ENCODE measurements at regions not wholly inside any gene's neighbourhood (a gene's known extent, or its start where the extent isn't known, plus 50 kb on each side); places are given as distances from the start of the nearest gene placed in this dataset.

DNA sequence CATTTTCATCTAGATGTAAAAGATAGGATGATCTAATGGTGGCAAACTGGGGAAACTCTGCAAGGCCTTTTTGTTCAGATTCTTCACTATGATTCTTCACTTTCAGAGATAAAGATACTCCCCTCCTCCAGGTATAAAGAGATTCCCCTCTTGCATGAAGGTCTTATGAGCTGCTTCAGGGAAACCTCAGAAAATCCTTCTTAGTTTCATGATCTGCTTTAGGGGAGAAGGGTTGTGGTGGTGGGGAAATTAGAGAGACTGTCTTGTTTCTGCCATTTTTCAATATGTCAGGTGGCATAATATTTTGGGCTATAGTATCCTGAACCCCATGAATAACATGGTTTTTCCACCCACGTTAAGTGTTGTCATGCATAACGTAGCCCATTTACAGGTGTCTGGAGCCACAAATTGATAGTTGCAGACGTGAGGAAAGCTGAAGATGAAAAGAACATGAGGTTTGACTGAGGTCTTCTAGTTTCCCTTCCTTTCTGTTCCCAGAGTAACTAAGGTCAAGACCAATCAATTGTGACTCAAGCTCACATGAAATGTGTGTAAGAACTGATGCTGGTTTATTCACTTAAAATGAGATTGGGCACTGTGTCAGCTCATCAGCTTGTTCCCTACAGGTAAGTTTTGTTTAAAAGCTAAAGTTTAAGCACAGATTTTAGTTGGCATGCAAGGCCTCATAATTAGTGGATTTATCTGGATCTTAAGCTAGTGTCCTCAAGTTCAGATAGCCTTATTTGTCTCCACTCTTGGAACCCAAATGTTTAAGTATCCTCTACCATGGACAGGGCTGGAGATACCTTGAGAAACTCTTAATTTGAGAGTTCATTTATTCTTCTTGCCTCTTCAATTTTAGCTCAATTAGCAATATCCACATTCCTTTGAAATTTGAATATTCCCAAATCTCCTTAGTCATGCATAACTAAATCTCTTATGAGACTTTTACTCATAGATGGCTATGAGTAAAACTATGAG lies 304.5 kb upstream of the FANCL start:
- H3K27ac ChIP-seq (ENCODE audit: low read length) = no peak overlapping the region
- H3K4me3 ChIP-seq (ENCODE audit: low read length in 2 of 2) = no peak overlapping the region
- H3K4me1 ChIP-seq (ENCODE audit: control insufficient read depth, insufficient read depth, low read length) = no peaks in the 10 kb centered on the region
- H3K36me3 ChIP-seq (ENCODE audit: control insufficient read depth in 2 of 2, insufficient read depth in 2 of 2, low read length in 2 of 2) = no peaks in the 10 kb centered on the region
- H3K9me3 ChIP-seq (ENCODE audit: control insufficient read depth in 2 of 2, low read length in 2 of 2) = no peaks in the 10 kb centered on the region
- no peaks in the 10 kb centered on the region for H3K27me3 ChIP-seq (ENCODE audit: control insufficient read depth in 1 of 2, insufficient read depth in 2 of 2, low read length in 2 of 2)
- H3K9ac ChIP-seq (ENCODE audit: low read length in 2 of 2) = no peak overlapping the region

DNA sequence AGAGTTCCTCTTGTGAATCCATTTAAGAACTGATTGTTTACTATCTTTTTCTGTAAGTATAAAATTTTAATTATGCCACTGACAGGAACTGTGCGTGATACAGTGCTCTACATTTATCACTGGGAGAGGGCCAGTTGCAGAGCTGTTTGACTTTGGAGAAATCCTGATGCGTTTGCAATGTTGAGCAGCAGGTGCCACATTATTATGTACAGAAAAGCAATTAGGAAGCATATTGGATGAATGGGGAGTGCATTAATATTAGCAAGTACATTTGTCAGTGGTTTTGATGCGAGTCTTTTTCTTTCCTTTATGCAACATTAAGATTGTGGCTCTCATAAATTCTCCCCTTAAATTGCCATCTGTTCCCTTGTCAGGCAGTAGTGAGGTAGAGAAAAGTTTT lies 302.3 kb upstream of the FANCL start:
- no peak overlapping the region for H3K27ac ChIP-seq (ENCODE audit: low read length)
- H3K4me3 ChIP-seq (ENCODE audit: low read length in 2 of 2) = no peak overlapping the region
- no peak overlapping the region for H3K9ac ChIP-seq (ENCODE audit: low read length in 2 of 2)
- H3K4me1 ChIP-seq (ENCODE audit: control insufficient read depth, insufficient read depth, low read length) = no peaks in the 10 kb centered on the region
- H3K27me3 ChIP-seq (ENCODE audit: control insufficient read depth in 1 of 2, insufficient read depth in 2 of 2, low read length in 2 of 2) = no peaks in the 10 kb centered on the region
- H3K36me3 ChIP-seq (ENCODE audit: control insufficient read depth in 2 of 2, insufficient read depth in 2 of 2, low read length in 2 of 2) = no peaks in the 10 kb centered on the region
- no peaks in the 10 kb centered on the region for H3K9me3 ChIP-seq (ENCODE audit: control insufficient read depth in 2 of 2, low read length in 2 of 2)

DNA sequence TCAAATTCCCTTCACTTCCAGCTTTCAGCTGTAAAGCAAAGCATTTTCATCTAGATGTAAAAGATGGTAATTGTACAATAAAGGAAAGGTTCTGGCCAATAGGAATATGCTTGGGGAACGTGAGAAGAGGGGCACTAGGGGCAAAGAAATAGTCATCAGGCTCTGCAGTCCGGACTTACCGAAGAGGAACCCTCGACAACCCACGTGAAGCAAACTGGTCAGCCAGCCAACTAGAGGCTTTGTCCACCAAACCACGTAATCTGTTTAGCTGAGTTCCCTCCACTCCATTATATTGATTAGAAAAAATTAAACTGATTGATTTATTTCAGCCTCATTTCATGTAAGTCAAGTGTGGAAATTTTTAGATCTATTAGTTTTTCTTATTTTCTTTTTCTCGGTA lies 300.4 kb upstream of the FANCL start:
- H3K27me3 ChIP-seq (ENCODE audit: control insufficient read depth in 1 of 2, insufficient read depth in 2 of 2, low read length in 2 of 2) = no peaks in the 10 kb centered on the region
- H3K36me3 ChIP-seq (ENCODE audit: control insufficient read depth in 2 of 2, insufficient read depth in 2 of 2, low read length in 2 of 2) = no peaks in the 10 kb centered on the region
- H3K4me1 ChIP-seq (ENCODE audit: control insufficient read depth, insufficient read depth, low read length) = no peaks in the 10 kb centered on the region
- H3K27ac ChIP-seq (ENCODE audit: low read length) = no peak overlapping the region
- H3K4me3 ChIP-seq (ENCODE audit: low read length in 2 of 2) = no peak overlapping the region
- H3K9me3 ChIP-seq (ENCODE audit: control insufficient read depth in 2 of 2, low read length in 2 of 2) = no peaks in the 10 kb centered on the region
- no peak overlapping the region for H3K9ac ChIP-seq (ENCODE audit: low read length in 2 of 2)

DNA sequence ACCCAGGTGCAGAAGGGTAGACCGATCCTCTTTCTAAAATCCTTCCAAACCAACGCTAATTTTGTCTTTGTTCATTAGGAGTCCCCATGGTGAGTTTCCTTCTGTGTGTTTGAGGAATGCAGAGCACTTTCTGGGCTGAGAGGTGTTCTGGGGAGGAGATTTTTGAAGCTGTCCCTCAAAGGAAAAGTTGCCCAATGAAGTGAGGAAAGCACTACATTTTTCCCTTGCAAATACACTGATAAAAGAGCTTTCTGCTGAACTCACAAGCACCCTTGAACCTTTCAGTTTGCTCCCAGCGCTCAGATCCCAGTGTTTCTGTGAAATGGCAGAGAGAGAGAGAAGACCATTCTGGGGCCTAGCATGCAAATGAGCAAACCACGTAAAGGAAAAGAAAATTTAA lies 299.6 kb upstream of the FANCL start:
- no peaks in the 10 kb centered on the region for H3K4me1 ChIP-seq (ENCODE audit: control insufficient read depth, insufficient read depth, low read length)
- H3K9ac ChIP-seq (ENCODE audit: low read length in 2 of 2) = no peak overlapping the region
- no peaks in the 10 kb centered on the region for H3K36me3 ChIP-seq (ENCODE audit: control insufficient read depth in 2 of 2, insufficient read depth in 2 of 2, low read length in 2 of 2)
- no peak overlapping the region for H3K27ac ChIP-seq (ENCODE audit: low read length)
- H3K9me3 ChIP-seq (ENCODE audit: control insufficient read depth in 2 of 2, low read length in 2 of 2) = no peaks in the 10 kb centered on the region
- H3K4me3 ChIP-seq (ENCODE audit: low read length in 2 of 2) = no peak overlapping the region
- H3K27me3 ChIP-seq (ENCODE audit: control insufficient read depth in 1 of 2, insufficient read depth in 2 of 2, low read length in 2 of 2) = no peaks in the 10 kb centered on the region

DNA sequence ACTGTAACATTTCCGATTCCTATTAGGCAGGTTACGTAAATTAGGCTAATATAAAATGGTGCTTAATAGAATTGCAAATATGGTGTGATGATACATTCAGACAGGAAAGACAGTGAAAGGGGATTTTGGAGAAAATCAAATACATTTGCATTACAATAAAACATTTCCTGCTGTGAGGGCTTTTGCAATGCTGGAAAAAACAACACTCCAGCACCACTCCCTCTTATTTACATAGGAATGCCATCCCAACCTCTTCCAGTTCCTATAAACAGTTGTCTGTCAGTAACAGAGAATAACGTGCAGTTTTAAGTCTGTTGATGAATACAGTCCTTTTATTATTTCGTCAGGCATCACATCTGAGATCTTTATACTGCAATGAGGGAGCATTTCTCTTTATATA lies 298.8 kb upstream of the FANCL start:
- no peak overlapping the region for H3K4me3 ChIP-seq (ENCODE audit: low read length in 2 of 2)
- H3K27ac ChIP-seq (ENCODE audit: low read length) = no peak overlapping the region
- no peaks in the 10 kb centered on the region for H3K9me3 ChIP-seq (ENCODE audit: control insufficient read depth in 2 of 2, low read length in 2 of 2)
- H3K4me1 ChIP-seq (ENCODE audit: control insufficient read depth, insufficient read depth, low read length) = no peaks in the 10 kb centered on the region
- H3K9ac ChIP-seq (ENCODE audit: low read length in 2 of 2) = no peak overlapping the region
- no peaks in the 10 kb centered on the region for H3K36me3 ChIP-seq (ENCODE audit: control insufficient read depth in 2 of 2, insufficient read depth in 2 of 2, low read length in 2 of 2)
- H3K27me3 ChIP-seq (ENCODE audit: control insufficient read depth in 1 of 2, insufficient read depth in 2 of 2, low read length in 2 of 2) = no peaks in the 10 kb centered on the region

DNA sequence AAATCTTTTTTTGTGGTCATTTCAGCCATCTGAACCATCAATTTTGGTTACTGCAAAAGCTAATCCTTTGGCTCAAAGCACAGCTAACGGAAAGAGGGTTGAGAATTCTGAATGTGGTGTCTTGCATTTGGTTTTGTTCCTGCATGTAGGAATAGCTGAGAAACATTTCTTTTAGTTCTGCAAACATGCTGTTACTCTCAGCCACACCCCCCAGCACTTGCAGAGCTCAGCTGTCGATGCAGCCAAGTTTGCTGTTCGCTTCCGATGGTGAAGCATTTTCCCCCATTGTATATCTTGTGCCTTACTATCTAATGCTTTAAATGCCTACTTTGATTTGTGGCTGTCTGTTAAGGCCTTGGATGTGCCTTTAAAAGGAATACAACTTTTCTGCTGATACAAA lies 294.9 kb upstream of the FANCL start:
- Histone ChIP-seq H3K9me3 (ENCODE audit: control insufficient read depth in 2 of 2, low read length in 2 of 2) (no peaks in the 10 kb centered on the region), H3K36me3 (ENCODE audit: control insufficient read depth in 2 of 2, insufficient read depth in 2 of 2, low read length in 2 of 2) (no peaks in the 10 kb centered on the region), H3K4me1 (ENCODE audit: control insufficient read depth, insufficient read depth, low read length) (no peaks in the 10 kb centered on the region), H3K27me3 (ENCODE audit: control insufficient read depth in 1 of 2, insufficient read depth in 2 of 2, low read length in 2 of 2) (no peaks in the 10 kb centered on the region), H3K4me3 (ENCODE audit: low read length in 2 of 2) (no peak overlapping the region), H3K9ac (ENCODE audit: low read length in 2 of 2) (no peak overlapping the region), H3K27ac (ENCODE audit: low read length) (no peak overlapping the region)

DNA sequence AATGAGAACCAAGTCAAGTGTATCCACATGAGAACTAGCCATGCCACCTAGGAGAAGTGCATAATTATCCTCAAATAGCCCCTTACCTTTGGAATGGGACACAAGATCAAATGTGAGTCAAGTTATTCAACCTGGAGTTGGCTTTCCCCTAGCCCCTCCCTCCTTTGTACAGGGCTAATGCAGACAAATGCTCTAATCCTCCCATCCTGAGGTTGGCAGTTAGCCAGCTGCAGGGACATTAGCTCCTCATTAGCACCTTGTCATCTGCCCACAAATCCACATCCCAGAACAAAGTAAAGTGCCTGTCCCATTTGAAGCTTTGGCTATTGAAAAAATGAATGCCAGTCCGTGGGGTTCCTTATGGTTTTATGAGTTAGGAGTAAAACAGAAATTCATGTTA lies 294.1 kb upstream of the FANCL start:
- Histone ChIP-seq H3K27me3 (ENCODE audit: control insufficient read depth in 1 of 2, insufficient read depth in 2 of 2, low read length in 2 of 2) (no peaks in the 10 kb centered on the region), H3K9ac (ENCODE audit: low read length in 2 of 2) (no peak overlapping the region), H3K4me1 (ENCODE audit: control insufficient read depth, insufficient read depth, low read length) (no peaks in the 10 kb centered on the region), H3K27ac (ENCODE audit: low read length) (no peak overlapping the region), H3K9me3 (ENCODE audit: control insufficient read depth in 2 of 2, low read length in 2 of 2) (no peaks in the 10 kb centered on the region), H3K36me3 (ENCODE audit: control insufficient read depth in 2 of 2, insufficient read depth in 2 of 2, low read length in 2 of 2) (no peaks in the 10 kb centered on the region), H3K4me3 (ENCODE audit: low read length in 2 of 2) (no peak overlapping the region)

DNA sequence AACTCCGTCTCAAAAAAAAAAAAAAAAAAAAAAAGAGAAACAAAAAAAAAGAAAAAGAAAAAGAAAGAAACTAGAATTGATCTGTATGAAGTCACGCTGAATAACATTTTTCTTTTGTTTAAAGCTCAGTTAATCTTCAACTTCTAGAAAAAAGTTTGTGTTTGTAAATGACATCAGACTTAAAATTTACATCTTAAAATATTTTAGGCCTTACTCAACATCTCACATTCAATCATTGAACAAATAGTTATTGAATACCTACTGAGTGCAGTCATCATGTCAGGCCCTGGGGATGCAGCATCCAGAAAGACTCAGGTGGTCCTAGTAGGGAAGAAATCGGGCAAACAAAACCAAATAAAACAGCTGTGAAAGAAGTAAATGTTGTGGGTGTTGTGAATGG lies 292.3 kb upstream of the FANCL start:
- Histone ChIP-seq H3K4me3 (ENCODE audit: low read length in 2 of 2) (no peak overlapping the region), H3K27ac (ENCODE audit: low read length) (no peak overlapping the region), H3K4me1 (ENCODE audit: control insufficient read depth, insufficient read depth, low read length) (no peaks in the 10 kb centered on the region), H3K27me3 (ENCODE audit: control insufficient read depth in 1 of 2, insufficient read depth in 2 of 2, low read length in 2 of 2) (no peaks in the 10 kb centered on the region), H3K9ac (ENCODE audit: low read length in 2 of 2) (no peak overlapping the region), H3K9me3 (ENCODE audit: control insufficient read depth in 2 of 2, low read length in 2 of 2) (no peaks in the 10 kb centered on the region), H3K36me3 (ENCODE audit: control insufficient read depth in 2 of 2, insufficient read depth in 2 of 2, low read length in 2 of 2) (no peaks in the 10 kb centered on the region)

DNA sequence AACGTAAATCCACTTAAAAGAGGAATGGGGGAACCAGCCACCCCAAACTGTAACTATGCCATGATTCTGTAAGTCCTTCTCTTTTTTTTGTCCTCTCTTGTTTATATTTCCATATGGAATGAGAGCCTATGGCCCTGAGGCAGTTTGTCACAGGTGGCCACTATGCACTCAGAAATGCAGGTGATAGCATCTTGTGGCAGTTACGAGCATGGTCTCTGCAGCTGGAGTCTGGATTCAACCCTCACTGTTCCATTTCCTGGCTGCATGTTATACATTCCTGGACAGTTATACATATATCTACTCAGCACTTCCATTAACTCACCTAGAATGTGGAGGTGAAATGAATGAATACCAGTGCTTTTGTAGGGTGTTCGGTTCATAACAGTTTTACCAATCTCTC lies 291.5 kb upstream of the FANCL start:
- Histone ChIP-seq H3K27me3 (ENCODE audit: control insufficient read depth in 1 of 2, insufficient read depth in 2 of 2, low read length in 2 of 2) (no peaks in the 10 kb centered on the region), H3K9me3 (ENCODE audit: control insufficient read depth in 2 of 2, low read length in 2 of 2) (no peaks in the 10 kb centered on the region), H3K36me3 (ENCODE audit: control insufficient read depth in 2 of 2, insufficient read depth in 2 of 2, low read length in 2 of 2) (no peaks in the 10 kb centered on the region), H3K27ac (ENCODE audit: low read length) (no peak overlapping the region), H3K4me3 (ENCODE audit: low read length in 2 of 2) (no peak overlapping the region), H3K4me1 (ENCODE audit: control insufficient read depth, insufficient read depth, low read length) (no peaks in the 10 kb centered on the region), H3K9ac (ENCODE audit: low read length in 2 of 2) (no peak overlapping the region)

DNA sequence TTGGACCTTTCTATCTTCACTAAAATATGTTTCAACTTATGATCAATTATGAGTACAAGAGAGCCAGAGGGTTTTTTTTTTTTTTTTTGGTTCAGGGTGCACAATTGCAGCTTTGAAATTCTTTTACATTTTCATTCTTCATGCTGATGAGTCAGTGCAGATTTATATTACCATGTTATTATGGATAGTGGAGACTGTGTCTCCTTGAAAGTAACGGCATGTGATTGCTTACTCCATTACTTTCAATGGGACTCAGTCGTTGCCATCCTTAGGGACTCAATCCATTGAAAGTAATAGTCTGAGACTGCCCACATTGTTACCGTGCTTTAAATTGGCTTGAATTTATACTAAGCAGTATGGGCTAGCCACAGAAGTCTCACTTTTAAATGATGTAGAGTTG lies 286.5 kb upstream of the FANCL start:
- no peak overlapping the region for H3K9ac ChIP-seq (ENCODE audit: low read length in 2 of 2)
- H3K36me3 ChIP-seq (ENCODE audit: control insufficient read depth in 2 of 2, insufficient read depth in 2 of 2, low read length in 2 of 2) = no peaks in the 10 kb centered on the region
- H3K27ac ChIP-seq (ENCODE audit: low read length) = no peak overlapping the region
- no peaks in the 10 kb centered on the region for H3K27me3 ChIP-seq (ENCODE audit: control insufficient read depth in 1 of 2, insufficient read depth in 2 of 2, low read length in 2 of 2)
- no peaks in the 10 kb centered on the region for H3K4me1 ChIP-seq (ENCODE audit: control insufficient read depth, insufficient read depth, low read length)
- no peaks in the 10 kb centered on the region for H3K9me3 ChIP-seq (ENCODE audit: control insufficient read depth in 2 of 2, low read length in 2 of 2)
- H3K4me3 ChIP-seq (ENCODE audit: low read length in 2 of 2) = no peak overlapping the region

DNA sequence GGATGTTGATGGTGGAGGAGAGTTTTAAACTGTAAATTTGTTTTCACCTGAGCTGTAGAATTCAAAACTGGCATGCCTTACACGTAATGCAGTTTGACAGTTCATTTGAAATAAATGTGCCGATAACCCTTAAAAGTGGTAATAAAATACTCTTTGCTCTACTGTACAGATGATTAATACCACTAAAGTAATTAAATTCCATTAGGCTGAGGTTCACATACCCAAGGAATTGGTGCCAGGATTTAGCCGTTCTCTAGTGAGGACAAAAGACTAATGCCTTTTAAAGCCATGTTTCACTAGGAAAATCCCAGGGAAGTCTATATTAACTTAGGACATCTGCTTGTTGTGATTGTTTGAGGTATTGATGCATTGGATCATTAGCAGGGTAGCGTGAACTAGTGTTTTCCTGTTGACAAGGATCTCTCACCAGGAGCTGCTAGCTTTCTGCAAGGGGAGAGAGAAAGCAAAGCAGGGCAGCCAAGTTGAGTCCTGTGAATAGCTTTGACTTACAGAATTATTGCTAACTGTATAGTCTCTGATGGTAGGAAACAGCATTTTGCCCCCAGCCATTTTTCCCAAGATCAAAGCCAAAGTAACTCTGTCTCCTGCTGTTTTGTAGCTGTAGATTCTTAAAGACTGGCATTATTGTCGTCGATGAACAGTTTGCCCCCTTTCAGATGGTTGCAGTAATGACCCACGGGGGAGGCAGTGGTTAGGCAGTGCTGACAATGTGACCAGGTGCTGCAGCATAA lies 280.9 kb upstream of the FANCL start:
- H3K9ac ChIP-seq (ENCODE audit: low read length in 2 of 2) = no peak overlapping the region
- H3K27me3 ChIP-seq (ENCODE audit: control insufficient read depth in 1 of 2, insufficient read depth in 2 of 2, low read length in 2 of 2) = no peaks in the 10 kb centered on the region
- H3K27ac ChIP-seq (ENCODE audit: low read length) = no peak overlapping the region
- no peaks in the 10 kb centered on the region for H3K36me3 ChIP-seq (ENCODE audit: control insufficient read depth in 2 of 2, insufficient read depth in 2 of 2, low read length in 2 of 2)
- H3K9me3 ChIP-seq (ENCODE audit: control insufficient read depth in 2 of 2, low read length in 2 of 2) = no peaks in the 10 kb centered on the region
- H3K4me3 ChIP-seq (ENCODE audit: low read length in 2 of 2) = peak overlapping the region; percentile 21 to 47
- H3K4me1 ChIP-seq (ENCODE audit: control insufficient read depth, insufficient read depth, low read length) = peaks cover 5% of the 10 kb centered on the region
